ENCODE measurements at regions not wholly inside any gene's neighbourhood (a gene's known extent, or its start where the extent isn't known, plus 50 kb on each side); places are given as distances from the start of the nearest gene placed in this dataset.

DNA sequence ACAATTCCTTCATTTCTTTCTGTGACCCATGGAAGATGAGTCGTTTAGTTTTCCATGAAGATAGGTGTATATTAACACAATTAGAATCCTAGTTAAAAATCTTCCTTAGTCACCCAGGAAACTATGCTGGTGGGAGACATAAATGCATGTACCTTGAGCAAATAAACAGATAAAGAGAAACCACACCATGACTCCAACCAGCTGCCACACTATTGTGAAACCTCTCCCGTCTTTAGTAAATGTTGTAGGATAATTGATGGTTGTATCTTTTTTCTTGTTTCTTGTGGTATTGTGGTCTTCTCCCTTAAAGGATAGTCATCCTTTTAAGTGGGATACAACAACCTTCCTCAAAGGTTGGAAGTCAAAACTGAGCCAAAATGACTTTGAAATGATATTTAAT lies 103.8 kb upstream of the LEF1 start:
- peak; percentile 86 for DNase-seq (ENCODE audit: low read depth)

DNA sequence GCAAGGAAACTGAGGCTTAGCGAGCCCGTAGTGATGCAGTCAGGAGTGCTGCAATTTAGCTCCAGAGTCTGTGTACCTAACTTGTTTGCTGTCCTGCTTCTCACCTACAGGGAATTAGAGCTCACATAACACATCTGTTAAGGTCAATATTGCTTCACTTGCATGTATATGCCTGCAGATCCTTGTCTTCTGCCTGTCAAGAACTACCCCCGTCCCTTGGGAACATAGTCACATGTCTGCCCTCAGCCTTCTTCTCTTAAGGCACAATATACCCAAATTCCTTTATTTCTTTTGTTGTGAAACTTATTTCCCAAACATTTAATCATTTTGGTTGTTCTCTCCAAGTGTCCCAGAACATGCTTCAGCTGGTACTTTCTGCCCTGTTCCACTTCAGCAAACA lies 103.3 kb upstream of the LEF1 start:
- DNase-seq (ENCODE audit: low read depth) = no peak

DNA sequence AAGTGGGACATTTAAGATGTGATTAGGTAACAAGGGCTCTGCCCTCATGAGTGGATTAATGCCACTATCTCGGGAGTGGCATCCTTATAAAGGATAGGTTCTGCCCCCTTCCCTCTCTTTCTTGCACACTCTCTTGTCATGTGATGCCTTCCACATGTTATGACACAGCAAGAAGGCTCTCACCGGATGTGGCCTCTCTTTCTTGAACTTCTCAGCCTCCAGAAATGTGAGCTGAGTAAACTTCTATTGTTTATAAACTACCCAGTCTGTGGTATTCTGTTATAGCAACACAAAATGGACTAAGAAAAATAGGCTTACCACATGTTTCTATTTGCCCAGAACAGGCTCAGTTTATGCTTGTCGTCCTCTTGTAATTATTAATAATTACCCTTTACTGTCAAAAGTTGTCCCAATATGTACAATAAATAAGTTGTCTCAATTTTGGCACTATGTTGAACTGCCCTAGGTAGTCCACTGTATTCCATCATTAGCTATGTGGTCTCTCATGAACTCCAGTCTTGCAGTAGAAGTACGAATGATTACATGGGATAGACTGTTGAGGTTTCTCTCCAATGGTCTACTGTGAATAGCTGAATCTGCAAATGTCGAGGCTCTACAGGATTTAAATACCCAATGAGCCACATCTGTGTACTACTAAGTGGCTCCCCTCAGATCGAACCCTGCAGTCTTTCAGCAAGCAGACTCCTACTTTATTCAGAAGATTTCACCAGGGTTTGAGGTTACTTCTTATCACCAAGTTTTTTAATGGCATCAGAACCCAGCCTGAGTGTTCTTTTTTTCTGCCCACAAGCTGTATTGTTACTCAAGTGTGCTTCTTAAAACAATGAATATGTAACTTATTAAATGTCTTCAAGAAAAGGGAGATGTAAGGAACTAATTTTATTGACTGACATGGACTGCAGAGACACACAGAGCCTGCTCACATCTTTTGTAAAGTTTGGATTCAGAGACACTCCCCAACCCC lies 102.0 kb upstream of the LEF1 start:
- peak; percentile 81 for DNase-seq (ENCODE audit: low read depth)

DNA sequence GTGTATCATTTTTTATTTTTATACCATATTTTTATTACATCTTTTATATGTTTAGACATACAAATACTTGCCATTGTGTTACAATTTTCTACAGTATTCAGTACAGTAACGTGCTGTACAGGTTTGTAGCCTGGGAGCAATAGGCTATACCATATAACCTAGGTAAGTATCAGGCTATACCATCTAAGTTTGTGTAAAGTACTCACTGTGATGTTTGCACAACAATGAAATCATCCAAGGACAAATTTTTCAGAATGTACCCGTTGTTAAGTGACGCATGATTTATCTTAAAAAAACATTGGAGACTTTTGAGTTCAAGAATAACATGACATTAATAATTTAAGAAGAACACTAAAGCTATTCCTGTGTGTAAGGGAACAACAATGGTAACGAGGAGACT lies 96.0 kb upstream of the LEF1 start:
- no peak for DNase-seq (ENCODE audit: low read depth)

DNA sequence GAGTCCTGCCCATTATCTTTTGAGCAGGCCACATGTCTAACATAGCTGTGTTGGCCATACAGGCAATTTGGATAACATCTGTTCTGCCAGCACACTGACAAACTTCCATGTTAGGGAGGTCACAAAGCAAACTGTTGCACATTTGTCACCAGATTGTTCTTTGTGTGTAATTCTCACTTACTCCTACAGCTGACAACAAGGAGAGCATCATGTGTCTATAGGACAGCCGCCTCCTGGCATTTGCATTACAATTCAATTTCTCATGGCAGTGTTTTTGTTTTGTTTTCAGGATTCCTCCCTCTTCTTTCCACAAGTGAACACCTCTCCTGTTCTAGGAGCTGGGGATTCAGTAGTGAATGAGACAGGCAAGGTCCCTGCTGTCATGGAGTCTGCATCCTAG lies 94.3 kb upstream of the LEF1 start:
- DNase-seq (ENCODE audit: low read depth) = no peak

DNA sequence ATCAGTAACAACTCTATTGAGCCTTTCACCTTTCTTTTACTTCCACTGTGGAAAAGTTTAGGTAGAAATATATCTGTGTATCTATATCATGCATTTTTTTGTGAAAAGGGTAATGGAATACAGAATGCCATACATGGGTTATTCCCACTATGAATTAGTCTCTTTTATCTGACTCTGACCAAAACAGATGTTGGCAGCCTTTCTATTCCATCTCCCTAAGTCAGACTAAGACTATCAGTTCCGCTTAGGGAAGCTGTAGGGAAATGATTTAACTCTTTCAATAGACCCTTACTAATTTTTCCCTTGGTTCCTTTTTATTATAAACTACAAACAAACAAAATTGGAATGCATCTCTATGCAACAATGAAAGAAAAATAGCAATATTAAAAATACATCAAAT lies 92.3 kb upstream of the LEF1 start:
- no peak for DNase-seq (ENCODE audit: low read depth)

DNA sequence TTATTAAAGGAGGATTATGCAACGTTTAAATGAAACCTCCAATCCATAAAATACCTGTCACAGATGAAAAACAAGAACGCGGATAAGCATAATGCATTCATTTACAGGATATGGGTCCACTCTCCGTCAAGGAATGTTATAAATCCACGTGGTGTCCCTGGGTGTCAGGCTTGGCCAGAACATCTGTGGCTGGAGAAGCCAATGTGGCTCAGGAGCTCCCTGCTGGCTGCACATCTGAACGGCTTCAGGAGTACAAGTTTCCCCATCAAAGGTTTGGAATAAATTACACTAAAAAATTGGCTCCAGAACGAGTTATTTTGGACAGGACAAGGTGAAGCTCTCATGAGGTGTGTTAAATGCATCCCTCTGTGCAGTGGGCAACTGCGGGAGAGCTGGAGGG lies 87.8 kb upstream of the LEF1 start:
- DNase-seq (ENCODE audit: low read depth) = no peak

DNA sequence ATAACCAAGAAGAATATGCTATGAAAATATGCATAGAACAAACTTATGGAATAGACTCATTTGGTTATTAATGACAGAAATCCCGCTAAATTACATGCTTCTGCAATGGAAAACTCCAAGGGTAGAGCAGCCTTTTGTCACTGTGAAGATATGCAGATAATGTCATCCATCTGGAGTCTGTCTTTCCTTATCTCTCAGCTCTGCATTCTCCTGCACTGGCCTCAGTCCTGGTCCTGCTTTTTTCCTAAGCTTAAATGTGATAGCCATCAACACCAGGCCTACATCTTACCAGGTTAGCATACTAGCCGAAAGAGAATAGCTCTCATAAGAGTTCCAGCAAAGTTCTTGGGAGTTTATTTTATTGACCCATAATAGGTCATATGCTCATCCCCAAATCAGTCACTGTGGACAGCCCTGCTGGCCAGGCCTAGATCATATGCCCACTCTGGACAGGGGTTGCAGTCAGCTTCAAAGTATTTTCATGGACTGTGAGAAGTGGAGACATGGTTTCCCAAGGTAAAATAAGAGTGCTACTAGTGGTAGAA lies 86.5 kb upstream of the LEF1 start:
- no peak for DNase-seq (ENCODE audit: low read depth)

DNA sequence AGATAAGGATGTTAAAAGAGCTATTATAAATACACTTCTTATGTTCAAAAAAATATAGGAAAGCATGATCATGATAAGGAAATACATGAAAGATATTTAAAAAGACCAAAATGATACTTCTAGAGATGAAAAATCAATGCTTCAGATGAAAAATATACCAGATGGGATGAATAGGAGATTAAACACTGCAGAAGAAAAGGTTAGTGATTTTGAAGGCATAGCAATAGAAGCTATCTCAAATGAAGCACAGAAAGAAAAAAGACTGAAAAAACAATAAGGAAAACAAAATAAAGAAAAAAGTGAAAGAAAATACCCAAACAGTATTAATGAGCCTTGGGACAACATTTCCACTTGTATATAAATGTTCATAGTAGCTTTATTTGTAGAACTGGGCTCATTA lies 80.7 kb upstream of the LEF1 start:
- DNase-seq (ENCODE audit: low read depth) = no peak

DNA sequence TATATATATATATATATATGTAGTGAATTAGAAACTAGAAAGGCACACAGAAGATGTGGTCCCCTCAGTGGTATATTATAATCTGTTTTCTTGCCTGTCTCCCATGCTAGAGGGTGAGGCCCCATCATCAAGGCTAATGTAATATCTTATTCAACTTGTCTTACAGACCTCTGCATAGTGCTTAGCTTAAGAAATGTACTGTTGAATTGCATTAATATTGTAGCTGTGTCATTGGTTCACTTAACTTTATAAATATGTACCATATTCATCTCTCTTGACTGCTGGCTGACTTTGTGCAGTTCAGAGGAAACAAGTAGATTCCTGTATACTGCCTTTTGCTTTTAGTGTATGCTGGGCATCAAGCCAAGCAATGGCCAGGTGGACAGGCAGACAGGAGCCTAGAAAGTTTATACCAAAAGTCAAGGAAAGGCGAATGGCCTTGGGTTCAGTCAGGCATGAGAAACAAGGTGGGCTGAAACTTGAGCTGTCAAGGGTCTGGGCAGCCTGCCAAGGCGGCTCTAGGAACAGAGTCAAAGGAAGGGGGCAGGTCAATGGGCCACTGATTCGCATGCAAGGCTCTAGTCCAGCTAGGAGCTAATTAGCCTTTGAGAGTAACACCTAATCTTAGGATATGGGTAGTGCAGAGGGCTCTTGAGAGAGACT lies 78.8 kb upstream of the LEF1 start:
- DNase-seq (ENCODE audit: low read depth) = peak; percentile 60

DNA sequence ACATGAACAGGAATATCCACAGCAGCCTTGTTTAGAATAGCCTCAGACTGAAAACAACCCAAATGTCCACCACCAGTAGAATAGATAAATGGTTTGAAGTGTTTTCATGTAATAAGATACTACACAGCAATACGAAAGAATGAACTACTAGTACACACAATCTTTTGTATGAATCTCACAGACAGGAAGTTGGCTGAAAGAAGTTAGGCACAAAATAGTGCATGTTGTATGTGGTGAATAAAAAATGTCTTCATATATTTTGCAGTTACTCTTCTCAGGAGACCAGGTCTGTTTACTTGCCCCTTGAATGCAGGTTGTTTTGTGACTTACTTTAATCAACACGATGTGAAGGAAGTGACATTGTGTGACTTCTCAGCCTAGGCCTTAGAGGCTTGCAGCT lies 75.9 kb upstream of the LEF1 start:
- no peak for DNase-seq (ENCODE audit: low read depth)

DNA sequence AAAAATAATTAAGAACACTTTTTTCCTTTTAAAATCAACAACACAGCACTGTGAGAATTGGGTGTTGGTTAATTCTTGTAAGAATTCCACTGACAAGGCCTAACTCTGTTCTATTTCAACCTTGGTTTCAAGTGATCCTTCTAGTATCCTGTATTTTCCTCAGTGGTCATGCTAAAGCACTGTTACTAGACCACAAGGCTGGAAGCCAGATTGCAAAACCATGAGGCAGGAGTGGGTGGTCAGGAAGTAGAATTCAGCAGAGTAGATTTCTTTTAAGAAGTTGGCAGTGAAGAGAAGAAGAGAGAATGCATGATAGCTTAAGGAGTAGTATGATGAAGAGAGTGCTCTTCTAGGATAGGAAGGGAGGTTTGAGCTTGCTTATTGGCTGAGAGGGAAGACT lies 71.6 kb upstream of the LEF1 start:
- DNase-seq (ENCODE audit: low read depth) = peak; percentile 49

DNA sequence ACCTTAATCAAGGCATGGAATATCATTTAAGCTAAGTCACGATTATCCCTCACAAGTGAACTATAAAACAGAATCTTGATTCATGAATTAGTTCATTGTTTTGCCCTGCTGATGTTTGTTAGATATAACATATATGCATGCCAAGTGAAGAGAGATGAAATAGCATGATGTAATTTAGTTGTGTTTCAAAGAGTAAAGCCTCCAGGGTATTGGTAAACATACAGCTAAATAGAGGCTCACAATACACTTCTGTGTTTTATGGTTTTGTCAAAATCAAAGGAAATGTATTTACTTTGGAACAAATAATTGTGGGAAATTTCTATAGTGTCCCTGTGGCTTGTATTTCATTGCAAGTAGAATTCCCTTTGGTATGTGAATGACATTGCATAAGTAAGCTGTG lies 69.0 kb upstream of the LEF1 start:
- DNase-seq (ENCODE audit: low read depth) = peak; percentile 14

DNA sequence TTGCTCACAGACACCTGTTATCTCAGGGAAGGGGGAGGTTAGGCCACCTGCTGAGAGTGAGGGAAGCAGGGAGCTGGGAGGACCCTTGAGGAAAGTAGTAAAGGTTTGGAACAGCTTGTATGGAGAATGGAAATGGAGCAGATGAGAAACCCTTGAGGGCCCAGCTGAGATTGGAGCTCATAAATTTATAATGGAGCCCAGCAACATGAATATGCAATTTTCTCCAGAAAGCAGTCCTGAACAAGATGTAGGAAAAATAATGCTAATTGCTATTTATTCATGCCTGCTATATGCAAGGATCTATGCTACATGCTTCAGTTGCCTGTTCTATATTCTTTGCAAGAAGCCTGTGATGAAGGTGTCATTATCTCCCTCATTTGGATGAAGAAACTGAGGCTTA lies 67.5 kb upstream of the LEF1 start:
- no peak for DNase-seq (ENCODE audit: low read depth)

DNA sequence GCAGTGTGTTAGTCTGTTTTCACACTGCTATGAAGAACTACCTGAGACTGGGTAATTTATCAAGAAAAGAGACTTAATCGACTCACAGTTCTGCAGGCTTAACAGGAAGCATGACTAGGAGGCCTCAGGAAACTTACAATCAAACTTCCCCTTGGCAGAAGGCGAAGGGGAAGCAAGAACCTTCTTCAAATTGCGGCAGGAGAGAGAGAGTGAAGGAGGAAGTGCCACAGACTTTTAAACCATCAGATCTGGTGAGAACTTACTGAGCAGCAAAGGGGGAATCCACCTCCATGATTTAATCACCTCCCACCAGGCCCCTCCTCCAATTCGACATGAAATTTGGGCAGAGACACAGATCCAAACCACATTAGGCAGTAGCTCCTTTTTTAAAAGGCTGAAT lies 59.2 kb upstream of the LEF1 start:
- DNase-seq (ENCODE audit: low read depth) = no peak

DNA sequence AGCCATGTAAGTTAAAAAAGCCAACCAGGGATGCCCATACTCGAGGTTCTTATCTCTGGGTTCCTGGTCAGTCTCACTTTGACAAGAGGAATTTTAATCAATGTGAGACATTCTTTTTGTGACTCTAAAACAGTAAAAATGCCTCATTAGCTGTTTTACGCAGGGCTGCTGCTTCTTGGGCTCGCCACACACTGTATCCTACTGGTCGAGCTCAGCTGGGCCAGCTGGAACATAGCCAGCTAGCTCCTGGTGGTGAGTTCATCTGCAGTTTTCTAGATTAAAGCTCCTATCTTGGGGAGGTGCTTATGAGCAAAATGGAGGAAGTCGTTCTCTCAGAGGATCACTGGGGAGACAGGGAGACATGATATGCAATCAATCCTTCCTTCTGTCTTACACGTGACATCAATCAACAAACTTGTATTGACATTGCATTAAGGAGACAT lies 55.9 kb upstream of the LEF1 start:
- peak; percentile 53 for DNase-seq (ENCODE audit: low read depth)

DNA sequence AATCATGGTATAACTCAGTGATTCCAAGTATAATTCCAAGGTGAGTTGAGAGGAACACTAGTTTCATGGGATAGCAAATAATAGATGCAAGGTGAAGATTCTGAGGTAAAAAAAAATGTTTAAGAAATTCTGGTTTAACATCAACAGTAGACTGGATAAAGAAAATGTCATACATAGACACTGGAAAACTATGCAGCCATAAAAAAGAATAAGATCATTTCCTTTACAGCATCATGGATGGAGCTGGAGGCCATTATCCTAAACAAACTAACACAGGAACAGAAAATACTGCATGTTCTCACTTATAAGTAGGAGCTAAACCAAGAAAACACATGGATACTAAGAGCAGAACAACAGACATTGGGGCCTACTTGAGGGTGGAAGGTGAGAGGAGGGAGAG lies 54.6 kb upstream of the LEF1 start:
- DNase-seq (ENCODE audit: low read depth) = no peak

DNA sequence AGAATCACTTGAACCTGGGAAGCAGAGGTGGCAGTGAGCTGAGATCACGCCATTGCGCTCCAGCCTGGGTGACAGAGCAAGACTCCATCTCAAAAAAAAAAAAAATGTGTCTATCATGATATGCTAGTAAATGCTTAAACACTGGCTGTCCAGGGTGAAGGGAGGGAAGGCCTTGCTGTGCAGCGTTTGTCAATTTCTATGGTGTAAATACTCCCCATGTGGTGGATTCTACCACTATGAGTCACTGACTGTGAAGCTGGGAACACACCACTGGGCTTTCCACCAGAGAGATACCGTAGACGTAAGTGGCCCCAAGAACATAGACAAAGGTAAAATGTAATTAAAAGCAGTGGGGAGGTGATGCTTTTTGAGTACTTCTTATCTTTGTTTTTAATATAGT lies 51.3 kb upstream of the LEF1 start:
- no peak for DNase-seq (ENCODE audit: low read depth)

Measured in RPMI7951 (cell line).